Osteoblast (primary cell): ENCODE measurements at regions not wholly inside any gene's neighbourhood (a gene's known extent, or its start where the extent isn't known, plus 50 kb on each side); places are given as distances from the start of the nearest gene placed in this dataset.
"Not testable (repeated sequence)": the region's sequence is repeated elsewhere in the genome, so short reads cannot be mapped to it uniquely, and the experiment has no call there.

Experiments used
- DNase-seq: peaks from one replicate; pipeline ENCODE4 v3.0.0; 2011; ENCODE audit warnings: low spot score, mixed read lengths; ENCODE audit not compliant: insufficient read length; ENCODE audit errors: missing footprints
- H2AFZ ChIP-seq: 2 replicates; pipeline ENCODE4 v1.6.0; 2011; ENCODE audit warnings: mild to moderate bottlenecking, low read length
- H3K27ac ChIP-seq: 2 replicates; pipeline ENCODE4 v1.5.1; 2011; ENCODE audit warnings: mild to moderate bottlenecking, low read depth, low read length, moderate library complexity
- H3K27me3 ChIP-seq: 2 replicates; pipeline ENCODE4 v1.6.0; 2012; ENCODE audit warnings: mild to moderate bottlenecking, control low read depth, inconsistent platforms, low read length, moderate library complexity; ENCODE audit not compliant: insufficient read depth
- H3K36me3 ChIP-seq: 2 replicates; pipeline ENCODE4 v1.5.1; 2011; ENCODE audit warnings: mild to moderate bottlenecking, low read length, control low read depth, moderate library complexity; ENCODE audit not compliant: insufficient read depth
- H3K4me1 ChIP-seq: 2 replicates; pipeline ENCODE4 v1.5.1; 2011; ENCODE audit warnings: mild to moderate bottlenecking, low read length, control low read depth, moderate library complexity; ENCODE audit not compliant: insufficient read depth
- H3K4me2 ChIP-seq: 2 replicates; pipeline ENCODE4 v1.6.0; 2011; ENCODE audit warnings: mild to moderate bottlenecking, low read length; ENCODE audit not compliant: insufficient read depth
- H3K4me3 ChIP-seq: fragments of 200-600 bp; sonication (generic); 3 replicates; pipeline ENCODE4 v1.5.1; 2012; ENCODE audit warnings: mild to moderate bottlenecking, low read length, inconsistent platforms; ENCODE audit not compliant: insufficient read depth
- H3K79me2 ChIP-seq: 2 replicates; pipeline ENCODE4 v1.6.0; 2012; ENCODE audit warnings: mild to moderate bottlenecking, low read length, control low read depth, inconsistent platforms; ENCODE audit not compliant: insufficient read depth
- H3K9me3 ChIP-seq: 2 replicates; pipeline ENCODE4 v1.5.1; 2011; ENCODE audit warnings: low read depth, low read length, control low read depth
- H4K20me1 ChIP-seq: 2 replicates; pipeline ENCODE4 v1.6.0; 2012; ENCODE audit warnings: mild to moderate bottlenecking, low read length, control low read depth; ENCODE audit not compliant: insufficient read depth
- CTCF ChIP-seq: IDR thresholded peaks from 2 replicates; pipeline ENCODE4 v1.5.1; 2011; ENCODE audit warnings: mild to moderate bottlenecking, low read depth, low read length, moderate library complexity; ENCODE audit errors: extremely low read depth

DNA sequence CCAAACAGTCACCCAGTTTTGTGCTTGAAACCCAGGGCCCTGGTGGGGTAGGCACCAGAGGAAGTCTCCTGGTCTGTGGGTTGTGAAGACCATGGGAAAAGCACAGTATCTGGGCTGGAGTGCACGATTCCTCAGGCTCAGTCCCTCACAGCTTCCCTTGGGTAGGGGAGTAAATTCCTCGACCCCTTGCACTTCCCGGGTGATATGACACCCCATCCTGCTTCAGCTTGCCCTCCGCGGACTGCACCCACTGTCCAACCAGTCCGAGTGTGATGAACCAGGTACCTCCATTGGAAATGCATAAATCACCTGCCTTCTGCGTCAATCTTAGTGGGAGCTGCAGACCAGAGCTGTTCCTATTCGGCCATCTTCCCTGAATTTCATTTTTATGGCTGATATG, 133.9 kb upstream of the KCTD3 start:
- no peaks in the 10 kb centered on the region for H3K27me3 ChIP-seq
- no peaks in the 10 kb centered on the region for H3K4me1 ChIP-seq
- no peak for TF ChIP-seq CTCF
- DNase-seq, result no peak
- no peaks in the 10 kb centered on the region for H4K20me1 ChIP-seq
- no peaks in the 10 kb centered on the region for H3K9me3 ChIP-seq
- no peak overlapping the region for H2AFZ ChIP-seq
- H3K36me3 ChIP-seq, result no peaks in the 10 kb centered on the region
- H3K4me2 ChIP-seq, result no peak overlapping the region
- H3K27ac ChIP-seq, result no peak overlapping the region
- no peak overlapping the region for H3K4me3 ChIP-seq
- H3K79me2 ChIP-seq, result no peaks in the 10 kb centered on the region

GRCh38 chr1:215439549-215439948, 127.6 kb upstream of the KCTD3 start:
- Histone ChIP-seq H3K4me1 (no peaks in the 10 kb centered on the region), H3K36me3 (no peaks in the 10 kb centered on the region), H3K4me3 (no peak overlapping the region), H4K20me1 (no peaks in the 10 kb centered on the region), H3K79me2 (no peaks in the 10 kb centered on the region), H2AFZ (no peak overlapping the region), H3K4me2 (no peak overlapping the region), H3K27me3 (no peaks in the 10 kb centered on the region), H3K27ac (no peak overlapping the region), H3K9me3 (no peaks in the 10 kb centered on the region)
- no peak for TF ChIP-seq CTCF
- DNase-seq, result no peak

GRCh38 chr1:215444715-215445414, 122.2 kb upstream of the KCTD3 start:
- no peaks in the 10 kb centered on the region for H3K9me3 ChIP-seq
- no peak for DNase-seq
- H3K4me3 ChIP-seq, result no peak overlapping the region
- no peaks in the 10 kb centered on the region for H3K4me1 ChIP-seq
- H4K20me1 ChIP-seq, result no peaks in the 10 kb centered on the region
- H3K4me2 ChIP-seq, result no peak overlapping the region
- H3K36me3 ChIP-seq, result no peaks in the 10 kb centered on the region
- no peak overlapping the region for H3K27ac ChIP-seq
- no peaks in the 10 kb centered on the region for H3K79me2 ChIP-seq
- no peaks in the 10 kb centered on the region for H3K27me3 ChIP-seq
- TF ChIP-seq CTCF, result no peak
- H2AFZ ChIP-seq, result no peak overlapping the region

DNA sequence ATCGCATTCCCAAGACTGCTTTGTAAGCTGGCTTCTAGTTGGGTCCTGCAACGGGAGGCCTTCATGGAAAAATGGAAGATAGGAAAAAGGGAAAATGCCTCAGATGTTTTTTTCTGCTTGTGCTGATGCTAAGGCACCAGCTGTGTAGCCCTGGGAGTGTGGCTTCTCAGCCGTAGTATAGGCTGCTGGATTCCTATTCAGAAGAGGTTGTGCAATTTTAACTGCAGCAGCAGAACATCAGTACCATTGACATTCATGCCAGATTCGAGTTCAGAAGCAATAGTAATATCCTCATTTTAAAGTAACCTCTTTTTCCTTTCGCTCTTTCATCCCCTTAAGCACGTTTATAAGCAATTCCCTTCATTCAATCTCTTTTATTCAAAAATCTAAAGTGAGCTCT, 119.1 kb upstream of the KCTD3 start:
- H3K4me2 ChIP-seq, H3K27me3 ChIP-seq, DNase-seq, H3K4me3 ChIP-seq, H2AFZ ChIP-seq, H3K36me3 ChIP-seq, H3K79me2 ChIP-seq, H3K4me1 ChIP-seq, H3K9me3 ChIP-seq, H4K20me1 ChIP-seq, H3K27ac ChIP-seq: not testable (repeated sequence)

DNA sequence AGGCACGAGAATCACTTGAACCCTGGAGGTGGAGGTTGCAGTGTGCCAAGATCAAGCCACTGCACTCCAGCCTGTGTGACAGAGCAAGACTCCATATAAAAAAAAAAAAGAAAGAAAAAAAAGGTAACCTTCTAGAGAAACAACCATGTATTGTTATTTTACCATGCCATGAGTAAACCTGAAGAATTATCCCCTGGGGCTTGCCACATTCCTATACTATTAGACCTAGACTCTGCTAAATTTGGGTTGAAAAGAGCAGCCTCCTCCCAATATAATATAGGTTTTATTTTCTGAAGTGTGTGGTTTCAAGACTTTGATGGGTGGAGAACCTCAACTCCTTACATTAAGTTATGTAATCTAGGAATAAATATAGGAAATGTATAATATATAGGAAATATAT, 118.0 kb upstream of the KCTD3 start:
- not testable (repeated sequence) for H3K4me1 ChIP-seq, H3K4me3 ChIP-seq, H3K79me2 ChIP-seq, H3K9me3 ChIP-seq, H3K27me3 ChIP-seq, DNase-seq, H4K20me1 ChIP-seq, H3K27ac ChIP-seq, H3K36me3 ChIP-seq, H2AFZ ChIP-seq, H3K4me2 ChIP-seq
